ENCODE measurements at regions not wholly inside any gene's neighbourhood (a gene's known extent, or its start where the extent isn't known, plus 50 kb on each side); places are given as distances from the start of the nearest gene placed in this dataset.

GRCh38 chrX:89124985-89125384 lies 378.0 kb downstream of the CPXCR1 start:
- TF ChIP-seq CTCF (conservative IDR thresholded peaks at IDR 0.05 in 1 of 2, IDR thresholded peaks at IDR 0.05 in 1 of 2; ENCODE audit: extremely low read depth in 1 of 2, insufficient read depth in 1 of 2, low read depth in 1 of 2, low read length in 2 of 2) (no peak), EZH2 (IDR thresholded peaks at IDR 0.05; ENCODE audit: borderline replicate concordance, low read length) (no peak)

All from mammary epithelial cell (primary cell).